ENCODE measurements at regions not wholly inside any gene's neighbourhood (a gene's known extent, or its start where the extent isn't known, plus 50 kb on each side); places are given as distances from the start of the nearest gene placed in this dataset.

DNA sequence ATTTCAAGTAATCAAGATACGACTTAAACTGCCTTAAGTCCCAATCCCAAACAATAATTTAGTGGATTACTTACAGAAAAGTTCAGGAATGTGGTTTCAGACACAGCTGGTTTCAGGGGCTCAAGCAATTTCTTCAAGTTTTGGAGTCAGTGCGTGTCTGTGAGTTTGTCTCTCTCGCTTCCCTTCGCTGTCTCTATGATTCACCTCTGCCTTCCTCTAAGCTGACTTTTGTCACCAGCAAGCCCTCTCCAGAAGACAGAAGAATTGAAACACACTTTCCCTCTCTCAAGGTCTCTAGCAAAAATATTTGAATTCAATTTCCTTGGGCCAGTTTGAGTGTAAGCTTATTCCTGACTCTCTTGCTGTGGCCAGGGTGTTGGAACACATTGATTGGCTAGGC, 392.4 kb downstream of the EDEM1 start:
- TF ChIP-seq, protein P1, sequence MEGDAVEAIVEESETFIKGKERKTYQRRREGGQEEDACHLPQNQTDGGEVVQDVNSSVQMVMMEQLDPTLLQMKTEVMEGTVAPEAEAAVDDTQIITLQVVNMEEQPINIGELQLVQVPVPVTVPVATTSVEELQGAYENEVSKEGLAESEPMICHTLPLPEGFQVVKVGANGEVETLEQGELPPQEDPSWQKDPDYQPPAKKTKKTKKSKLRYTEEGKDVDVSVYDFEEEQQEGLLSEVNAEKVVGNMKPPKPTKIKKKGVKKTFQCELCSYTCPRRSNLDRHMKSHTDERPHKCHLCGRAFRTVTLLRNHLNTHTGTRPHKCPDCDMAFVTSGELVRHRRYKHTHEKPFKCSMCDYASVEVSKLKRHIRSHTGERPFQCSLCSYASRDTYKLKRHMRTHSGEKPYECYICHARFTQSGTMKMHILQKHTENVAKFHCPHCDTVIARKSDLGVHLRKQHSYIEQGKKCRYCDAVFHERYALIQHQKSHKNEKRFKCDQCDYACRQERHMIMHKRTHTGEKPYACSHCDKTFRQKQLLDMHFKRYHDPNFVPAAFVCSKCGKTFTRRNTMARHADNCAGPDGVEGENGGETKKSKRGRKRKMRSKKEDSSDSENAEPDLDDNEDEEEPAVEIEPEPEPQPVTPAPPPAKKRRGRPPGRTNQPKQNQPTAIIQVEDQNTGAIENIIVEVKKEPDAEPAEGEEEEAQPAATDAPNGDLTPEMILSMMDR (IDR thresholded peaks at IDR 0.05) = no peak
- no peak for TF ChIP-seq POLR2A (IDR thresholded peaks at IDR 0.05)
